ENCODE measurements at regions not wholly inside any gene's neighbourhood (a gene's known extent, or its start where the extent isn't known, plus 50 kb on each side); places are given as distances from the start of the nearest gene placed in this dataset.

GRCh38 chr7:53719122-53719521 is 683.7 kb downstream of the POM121L12 start:
- Histone ChIP-seq H3K27ac (ENCODE audit: insufficient read depth, low read depth, low read length) (no peak overlapping the region), H3K4me1 (ENCODE audit: control insufficient read depth, extremely low read depth, insufficient read depth, low read length) (no peaks in the 10 kb centered on the region), H3K9me1 (replicated peaks; ENCODE audit: control insufficient read depth, extremely low read depth, insufficient read depth, low read length) (no peaks in the 10 kb centered on the region), H3K36me3 (ENCODE audit: control insufficient read depth in 2 of 2, extremely low read depth in 1 of 2, insufficient read depth in 2 of 2, low read length in 2 of 2) (no peaks in the 10 kb centered on the region), H3K9ac (replicated peaks; ENCODE audit: extremely low read depth, insufficient read depth, low read length) (no peak overlapping the region), H3K9me3 (replicated peaks; ENCODE audit: control insufficient read depth, insufficient read depth, low read length) (no peaks in the 10 kb centered on the region), H4K20me1 (replicated peaks; ENCODE audit: control insufficient read depth, extremely low read depth, insufficient read depth, low read length) (no peaks in the 10 kb centered on the region), H2AFZ (ENCODE audit: low read depth, low read length) (no peak overlapping the region), H3K79me2 (ENCODE audit: control insufficient read depth, insufficient read depth, low read length) (no peaks in the 10 kb centered on the region), H3K4me2 (ENCODE audit: insufficient read depth, low read length) (no peak overlapping the region), H3K4me3 (replicated peaks in 1 of 3; ENCODE audit: insufficient read depth in 1 of 3, low read depth in 1 of 3, low read length in 3 of 3) (no peak overlapping the region), H3K27me3 (ENCODE audit: control insufficient read depth in 2 of 2, insufficient read depth in 2 of 2, low read length in 2 of 2) (no peaks in the 10 kb centered on the region)
- ChIA-PET POLR2A (no interaction called here), CTCF (no interaction called here)
- dilution Hi-C loops (cut with MboI; ENCODE audit: extremely low pct_ligation_motif_present, low sequenced_read_pairs) (no loop called here), intact Hi-C loops (cut with micrococcal nuclease) (no loop called here)
- no peak for DNase-seq (ENCODE audit: low read depth, low spot score)
- FAIRE-seq = no peak
- BruUV-seq (replicated peaks) = no TSS peak
- TF ChIP-seq POLR2A (IDR thresholded peaks at IDR 0.05; ENCODE audit: low read depth, low read length) = no peak
- TF ChIP-seq EZH2 (IDR thresholded peaks at IDR 0.05; ENCODE audit: borderline replicate concordance, low read depth, low read length, severe bottlenecking) = no peak
- TF ChIP-seq MYC (IDR thresholded peaks at IDR 0.05; ENCODE audit: low read depth, low read length) = no peak
- no peak for TF ChIP-seq FOS (IDR thresholded peaks at IDR 0.05; ENCODE audit: borderline replicate concordance, insufficient read depth, low read length)
- no peak for TF ChIP-seq MAX (IDR thresholded peaks at IDR 0.05; ENCODE audit: insufficient read depth, insufficient read length)
- no peak for TF ChIP-seq GATA2 (IDR thresholded peaks at IDR 0.05; ENCODE audit: insufficient read depth, insufficient read length, low read depth, low read length)
- no peak for TF ChIP-seq CTCF (IDR thresholded peaks at IDR 0.05; ENCODE audit: extremely low read depth in 1 of 2, insufficient read depth in 1 of 2, low read depth in 1 of 2, low read length in 2 of 2)
- no peak for TF ChIP-seq JUN (IDR thresholded peaks at IDR 0.05; ENCODE audit: borderline replicate concordance, insufficient read depth, insufficient read length, low read depth)
- no peak for TF ChIP-seq POLR2AphosphoS5 (IDR thresholded peaks at IDR 0.05; ENCODE audit: insufficient read depth, low read depth, low read length)

Measured in endothelial cell of umbilical vein (primary cell).